Effector CD4-positive, alpha-beta T cell (primary cell): ENCODE measurements at regions not wholly inside any gene's neighbourhood (a gene's known extent, or its start where the extent isn't known, plus 50 kb on each side); places are given as distances from the start of the nearest gene placed in this dataset.
A peak's percentile ranks its signal among the peaks of the same experiment; 100 is the strongest.
"Not testable (repeated sequence)": the region's sequence is repeated elsewhere in the genome, so short reads cannot be mapped to it uniquely, and the experiment has no call there.

ENCODE experiments used
- DNase-seq: peaks from one replicate; pipeline ENCODE4 v3.0.0-alpha.2; 2020

DNA sequence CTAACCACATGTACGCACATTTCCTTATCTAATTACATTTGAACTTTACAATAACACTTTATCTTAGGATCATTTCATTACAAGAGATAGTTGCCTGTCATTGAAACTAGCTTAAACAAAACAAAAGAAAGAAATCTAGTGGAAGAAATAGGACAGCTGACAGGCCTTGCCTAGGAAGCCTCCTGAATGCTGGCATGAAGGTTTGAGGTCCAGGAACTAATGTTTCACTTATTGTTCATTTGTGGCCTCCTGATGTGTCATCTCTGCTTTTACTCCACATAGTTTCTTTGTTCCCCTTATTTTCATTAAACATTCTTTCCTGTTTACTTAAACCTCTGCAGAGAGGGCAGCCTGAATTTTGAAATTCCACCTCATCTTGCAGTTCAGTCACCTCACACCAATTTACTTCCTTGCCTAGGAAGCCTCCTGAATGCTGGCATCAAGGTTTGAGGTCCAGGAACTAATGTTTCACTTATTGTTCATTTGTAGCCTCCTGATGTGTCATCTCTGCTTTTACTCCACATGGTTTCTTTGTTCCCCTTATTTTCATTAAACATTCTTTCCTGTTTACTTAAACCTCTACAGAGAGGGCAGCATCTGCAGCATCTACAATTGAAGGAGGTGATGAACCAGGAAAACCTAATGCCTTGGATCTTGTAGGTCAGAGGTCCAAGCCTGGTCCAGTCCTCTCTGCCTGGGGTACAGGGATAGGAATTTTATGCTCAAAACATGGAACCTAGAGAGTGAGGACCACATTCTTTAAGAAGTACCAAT lies 319.2 kb downstream of the SPATA31A1 start:
- DNase-seq, result not testable (repeated sequence)

DNA sequence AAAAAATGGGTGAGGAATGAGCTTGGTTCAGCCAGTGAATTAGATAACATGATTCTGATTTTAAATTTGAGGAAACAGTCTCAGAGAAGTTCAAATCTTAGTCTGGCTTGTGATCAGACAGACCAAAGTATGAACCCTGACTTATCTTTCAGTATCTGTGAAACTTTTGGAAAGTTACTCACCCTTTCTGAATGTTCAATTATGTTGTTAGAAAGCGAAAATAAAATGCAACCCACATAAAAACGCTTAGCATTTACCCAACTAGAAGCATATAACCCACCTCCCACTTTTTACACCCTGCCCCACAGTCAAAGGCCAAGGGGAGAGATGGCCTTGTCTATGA lies 319.7 kb downstream of the SPATA31A1 start:
- DNase-seq, result not testable (repeated sequence)

DNA sequence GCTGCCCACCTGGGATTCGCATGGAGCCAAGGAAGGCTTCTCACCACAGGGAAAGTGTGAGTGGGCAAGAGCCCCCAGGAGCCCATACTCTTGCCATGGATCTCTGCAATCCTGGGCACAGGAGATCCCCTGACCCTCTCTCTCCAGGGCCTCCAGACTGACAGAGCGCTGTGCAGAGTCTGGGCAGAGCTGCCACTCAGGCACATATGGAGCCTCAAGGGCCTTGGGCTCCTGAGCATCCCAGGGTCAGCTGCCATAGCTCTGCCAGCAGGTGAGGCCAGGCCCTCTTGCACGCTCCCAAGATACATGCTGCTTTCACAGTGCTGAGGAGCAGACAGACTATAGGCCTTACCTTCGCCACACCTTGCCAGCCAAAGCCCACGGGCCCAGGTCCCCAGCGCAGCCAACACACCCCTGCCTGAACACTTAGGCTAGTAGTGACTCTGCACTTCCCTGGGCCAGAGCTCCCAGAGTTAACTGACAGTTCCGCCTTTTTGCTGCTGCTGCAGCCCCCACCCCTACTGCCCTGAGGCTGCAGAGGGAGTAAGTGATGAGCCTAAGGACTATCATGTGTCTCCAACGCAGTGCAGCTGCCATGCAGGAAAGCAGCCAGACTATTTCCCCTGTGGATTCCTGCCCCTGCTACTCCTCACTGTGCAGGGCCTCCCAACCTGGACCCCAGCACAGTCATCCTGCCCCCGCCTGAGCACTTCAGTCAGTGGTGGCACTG lies 323.2 kb downstream of the SPATA31A1 start:
- DNase-seq, result not testable (repeated sequence)

DNA sequence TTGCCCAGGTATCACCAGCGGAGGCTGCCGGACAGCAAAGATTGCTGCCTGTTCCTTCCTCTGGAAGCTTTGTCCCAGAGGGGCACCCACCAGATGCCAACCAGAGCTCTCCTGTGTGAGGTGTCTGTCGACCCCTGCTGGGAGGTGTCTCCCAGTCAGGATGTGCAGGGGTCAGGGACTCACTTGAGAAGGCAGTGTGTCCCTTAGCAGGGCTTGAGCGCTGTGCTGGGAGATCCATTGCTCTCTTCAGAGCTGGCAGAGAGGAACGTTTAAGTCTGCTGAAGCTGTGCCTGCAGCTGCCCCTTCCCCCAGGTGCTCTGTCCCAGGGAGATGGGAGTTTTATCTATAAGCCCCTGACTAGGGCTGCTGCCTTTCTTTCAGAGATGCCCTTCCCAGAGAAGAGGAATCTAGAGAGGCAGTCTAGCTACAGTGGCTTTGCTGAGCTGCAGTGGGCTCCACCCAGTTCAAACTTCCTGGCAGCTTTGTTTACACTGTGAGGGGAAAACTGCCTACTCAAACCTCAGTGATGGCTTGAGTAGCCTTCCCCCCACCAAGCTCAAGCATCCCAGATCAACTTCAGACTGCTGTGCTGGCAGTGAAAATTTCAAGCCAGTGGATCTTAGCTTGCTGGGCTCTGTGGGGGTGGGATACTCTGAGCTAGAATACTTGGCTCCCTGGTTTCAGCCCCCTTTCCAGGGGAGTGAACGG lies 325.4 kb downstream of the SPATA31A1 start:
- not testable (repeated sequence) for DNase-seq

DNA sequence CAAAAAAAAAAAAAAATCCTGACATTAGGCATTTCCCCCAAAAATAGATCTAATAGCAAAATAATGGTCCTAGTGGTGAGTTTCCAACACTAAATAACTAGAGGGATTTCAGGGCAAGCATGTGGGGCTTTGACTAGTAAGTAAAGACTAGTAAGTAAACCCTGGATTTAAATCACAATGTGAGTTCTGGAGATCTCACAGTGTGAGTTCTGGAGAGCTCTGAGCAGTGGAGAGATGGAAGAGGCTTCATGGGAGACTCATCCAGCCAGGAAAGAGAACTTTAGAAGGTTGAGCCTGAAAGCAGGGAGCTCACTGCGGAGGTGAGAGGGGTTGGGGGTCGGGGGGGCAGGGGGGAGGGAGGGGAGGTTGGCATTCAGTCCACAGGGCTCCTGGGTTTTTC lies 373.4 kb downstream of the SPATA31A1 start:
- DNase-seq, result not testable (repeated sequence)

DNA sequence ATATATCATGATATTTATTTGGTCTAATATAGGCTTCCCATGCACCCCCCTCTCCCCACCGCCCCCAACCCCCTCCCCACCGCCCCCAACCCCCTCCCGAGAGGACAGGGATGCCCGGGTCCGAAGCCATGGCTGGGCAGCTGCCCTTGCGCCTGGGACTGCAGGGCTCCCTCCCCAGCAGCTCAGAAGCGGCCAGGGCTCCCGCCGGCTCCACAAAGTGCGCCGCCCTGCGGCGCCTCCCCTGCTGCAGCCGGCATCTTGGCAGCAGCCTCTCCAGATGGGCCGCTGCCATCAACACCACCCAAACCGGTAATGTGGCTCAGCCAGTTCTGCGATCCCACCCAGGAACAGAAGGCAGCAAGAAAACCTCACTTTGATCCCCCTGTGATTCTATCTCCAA lies 389.4 kb downstream of the SPATA31A1 start:
- DNase-seq, result not testable (repeated sequence)

DNA sequence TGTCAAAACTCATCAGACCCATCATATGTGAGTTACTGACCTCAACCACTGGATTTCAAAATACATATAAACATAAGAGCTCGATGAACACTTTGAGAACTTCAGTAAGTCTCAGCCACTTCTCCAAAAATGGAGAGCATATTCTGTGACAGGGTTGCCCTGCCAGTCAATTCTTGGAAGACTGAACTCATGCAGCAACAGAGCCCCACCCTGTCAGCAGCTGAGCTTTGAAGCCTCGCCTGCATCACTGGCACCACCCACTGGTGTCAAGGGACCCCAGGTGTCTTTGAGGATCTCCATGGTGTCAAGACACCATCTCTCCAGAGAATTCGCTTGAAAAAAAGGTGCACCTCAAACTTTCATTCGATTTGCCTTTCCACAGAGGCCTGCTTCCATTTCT lies 420.1 kb downstream of the SPATA31A1 start:
- not testable (repeated sequence) for DNase-seq

DNA sequence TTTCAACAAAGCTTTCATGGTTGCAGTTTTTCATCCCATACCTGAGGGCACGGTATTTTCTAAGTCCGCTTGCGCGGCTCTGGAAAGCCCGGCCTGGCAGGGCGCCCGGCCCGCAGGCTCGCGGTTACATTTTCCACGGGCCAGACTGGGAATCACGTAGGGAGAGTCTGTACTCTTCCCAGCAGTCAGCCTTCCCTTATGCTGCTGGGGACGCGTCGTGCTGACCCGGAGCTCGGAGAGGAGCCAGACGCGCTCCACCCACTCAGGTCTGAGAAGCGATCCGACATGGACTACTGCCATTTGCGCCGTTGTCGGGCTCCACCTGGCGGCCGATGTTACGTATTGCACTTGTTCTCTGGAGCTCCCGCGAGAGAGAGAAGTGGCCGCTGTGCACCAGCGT lies 435.9 kb downstream of the SPATA31A1 start:
- DNase-seq, result not testable (repeated sequence)

DNA sequence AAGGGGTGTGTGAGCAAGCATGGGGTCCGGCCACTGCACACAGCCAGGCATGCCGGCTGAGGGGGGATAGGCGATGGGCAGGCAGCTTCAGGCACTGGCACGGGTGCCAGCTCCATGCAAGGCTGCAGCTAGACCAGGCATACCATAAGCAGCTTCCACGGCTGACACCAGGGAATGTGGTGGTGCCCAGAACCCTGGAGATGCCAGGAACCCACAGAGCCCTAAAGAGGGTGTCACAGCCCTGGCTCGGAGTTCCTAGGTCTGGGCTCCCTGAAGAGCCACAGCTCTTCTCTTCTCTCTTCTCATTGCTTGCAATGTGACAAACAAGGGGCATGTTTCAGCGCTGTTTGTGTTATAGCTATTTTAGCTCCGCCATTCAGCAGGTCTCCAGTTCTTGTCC lies 442.5 kb downstream of the SPATA31A1 start:
- DNase-seq, result not testable (repeated sequence)

DNA sequence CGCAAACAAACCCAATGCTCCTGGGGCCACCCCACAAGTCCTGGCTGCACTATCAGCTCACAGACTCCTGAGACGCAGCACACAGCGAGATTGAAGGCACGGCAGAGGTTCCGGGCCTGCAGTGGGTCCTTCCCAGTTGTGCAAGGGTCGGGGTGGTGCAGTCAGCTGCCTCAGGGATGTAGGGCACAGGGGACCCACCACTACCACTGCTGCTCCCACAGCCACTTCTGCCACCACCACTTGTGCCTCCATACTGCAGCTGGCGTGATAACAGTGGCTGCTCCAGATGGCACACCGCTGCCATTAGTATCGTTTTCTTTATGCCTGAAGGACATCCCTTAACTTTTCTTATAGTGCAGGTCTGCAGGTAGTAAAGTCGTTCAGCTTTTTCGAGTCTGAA lies 443.8 kb downstream of the SPATA31A1 start:
- not testable (repeated sequence) for DNase-seq

DNA sequence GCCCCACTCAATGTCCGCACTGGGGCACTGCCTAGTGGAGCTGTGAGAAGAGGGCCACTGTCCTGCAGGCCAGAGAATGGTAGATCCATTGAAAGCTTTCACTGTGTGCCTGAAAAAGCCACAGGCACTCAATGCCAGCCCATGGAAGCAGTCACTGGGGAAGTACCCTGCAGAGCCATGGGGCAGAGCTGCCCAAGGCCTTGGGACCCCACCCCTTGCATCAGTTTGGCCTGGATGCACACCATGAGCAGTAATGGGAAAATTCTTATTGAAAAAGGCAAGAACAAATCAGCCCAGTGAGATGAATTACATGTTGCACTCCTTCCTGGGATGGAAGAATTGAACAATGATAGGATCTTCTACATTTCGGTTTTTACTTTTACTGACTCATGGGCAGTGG lies 447.1 kb downstream of the SPATA31A1 start:
- not testable (repeated sequence) for DNase-seq

DNA sequence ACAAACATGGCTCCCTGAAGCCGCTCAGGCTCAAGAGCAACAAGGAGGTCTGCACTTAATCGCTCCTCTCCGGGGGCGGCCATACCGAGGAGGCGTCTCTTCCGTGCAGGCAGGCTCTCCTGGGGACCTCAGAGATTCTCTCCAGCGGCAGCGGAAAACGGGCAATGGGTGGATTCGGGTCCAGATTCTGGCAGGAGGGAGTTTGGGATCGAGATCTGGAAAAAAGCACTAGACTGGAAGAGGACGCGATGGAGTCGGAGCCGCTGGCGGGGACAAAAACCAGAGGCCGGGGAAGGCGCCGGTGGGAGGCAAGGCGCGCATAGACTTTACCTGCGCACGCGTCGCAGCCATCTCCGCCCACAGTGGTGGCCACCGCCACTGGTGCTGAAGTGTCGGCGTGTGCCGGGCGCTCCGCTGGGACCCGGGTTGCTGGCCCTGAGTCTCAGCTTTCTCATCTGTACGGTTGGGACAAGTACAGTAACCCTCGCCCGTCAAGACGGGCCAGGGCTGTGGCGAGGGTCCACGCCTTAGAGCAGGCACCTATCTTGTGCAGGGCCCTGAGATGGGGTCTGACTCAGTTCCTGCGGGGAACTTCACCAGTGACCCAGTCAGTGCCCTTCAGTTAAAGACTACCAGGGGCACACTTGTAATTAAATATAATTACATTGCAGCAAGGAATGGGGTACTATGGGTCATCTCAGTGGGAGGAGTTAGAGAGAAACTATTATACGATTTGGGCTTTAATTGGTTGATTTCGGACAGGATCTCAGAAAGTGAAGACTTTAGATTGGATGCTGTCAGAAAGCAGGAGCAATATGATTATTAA lies 454.1 kb downstream of the SPATA31A1 start:
- peak; percentile 44 for DNase-seq

DNA sequence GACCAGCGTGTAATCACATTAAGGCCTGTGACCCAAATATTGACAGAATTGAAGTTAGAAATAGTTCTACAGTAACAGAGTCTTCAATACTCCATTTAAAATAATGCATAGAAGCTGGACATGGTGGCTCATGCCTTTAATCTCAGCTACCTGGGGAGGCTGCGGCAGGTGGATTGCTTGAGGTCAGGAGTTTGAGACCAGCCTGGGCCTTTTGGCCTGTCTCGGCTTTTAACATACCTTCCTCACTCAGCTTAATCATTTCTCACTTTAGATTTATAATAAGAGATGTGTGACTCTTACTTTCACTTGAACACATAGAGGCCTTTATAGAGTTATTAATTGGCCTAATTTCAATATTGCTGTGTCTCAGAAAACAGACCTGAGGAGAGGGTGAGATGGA lies 454.9 kb downstream of the SPATA31A1 start:
- DNase-seq, result not testable (repeated sequence)

DNA sequence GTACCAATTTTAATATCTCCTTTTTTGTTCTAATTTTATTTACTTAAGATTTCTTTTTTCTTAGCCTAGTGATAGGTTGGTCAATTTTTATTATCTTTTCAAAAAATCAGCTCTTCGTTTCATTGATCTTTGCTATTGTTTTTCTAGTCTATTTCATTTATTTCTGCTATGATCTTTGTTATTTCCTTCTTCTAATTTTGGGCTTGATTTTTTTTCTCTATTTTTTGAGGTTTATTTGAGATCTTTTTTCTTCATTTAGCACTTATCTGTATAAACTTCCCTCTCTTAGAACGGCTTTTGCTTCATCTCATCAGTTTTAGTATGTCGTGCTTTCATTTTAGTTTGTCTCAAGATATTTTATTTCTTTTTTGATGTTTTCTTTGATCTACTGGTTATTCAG lies 456.1 kb downstream of the SPATA31A1 start:
- not testable (repeated sequence) for DNase-seq

DNA sequence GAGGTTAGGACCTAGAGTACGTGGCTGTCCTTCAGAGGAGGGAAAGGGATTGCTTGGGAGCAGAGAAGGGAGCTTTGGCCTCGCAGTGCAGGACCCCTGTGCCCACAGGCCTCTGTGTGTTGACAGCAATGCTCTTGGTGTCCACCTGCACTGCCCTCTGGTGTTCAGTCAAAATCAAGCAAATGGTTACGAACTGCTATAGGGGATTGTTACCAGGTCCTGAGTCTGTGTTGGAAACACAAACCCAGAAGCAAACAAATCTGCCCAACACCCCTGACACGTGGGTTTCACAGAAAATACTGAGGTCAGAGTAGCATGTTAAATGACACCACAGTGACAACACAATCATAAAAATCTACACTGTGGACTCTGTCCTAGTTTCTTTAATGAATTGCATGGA lies 473.0 kb downstream of the SPATA31A1 start:
- DNase-seq, result not testable (repeated sequence)
